ENCODE measurements at regions not wholly inside any gene's neighbourhood (a gene's known extent, or its start where the extent isn't known, plus 50 kb on each side); places are given as distances from the start of the nearest gene placed in this dataset.
"Not testable (repeated sequence)": the region's sequence is repeated elsewhere in the genome, so short reads cannot be mapped to it uniquely, and the experiment has no call there.

DNA sequence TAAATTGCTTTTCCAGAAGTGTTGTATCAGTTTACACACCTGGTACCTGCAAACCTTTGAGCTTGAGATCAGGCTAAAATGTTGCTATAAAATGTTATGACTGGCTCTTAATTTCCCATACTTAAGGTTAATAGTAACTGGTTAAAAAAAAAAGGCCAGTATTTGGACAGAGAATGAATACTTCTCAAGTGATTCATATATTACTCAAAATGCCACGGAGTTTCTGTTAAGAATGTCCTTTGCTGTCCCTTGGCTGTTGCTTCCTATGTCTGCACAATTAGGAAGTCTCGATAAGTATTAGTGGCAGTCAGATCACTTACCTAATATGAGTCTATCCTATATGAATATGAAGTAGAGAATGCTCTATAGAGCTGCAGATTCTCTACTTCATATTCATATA is 232.2 kb upstream of the IGFBP7 start:
- no peaks in the 10 kb centered on the region for H3K36me3 Mint-ChIP-seq (ENCODE audit: low read depth)
- no peak overlapping the region for H3K4me2 ChIP-seq
- no peaks in the 10 kb centered on the region for H3K9me2 ChIP-seq (ENCODE audit: insufficient read depth)
- peaks cover 17% of the 10 kb centered on the region; the same call in 2 of the 3 replicates for H3K4me1 Mint-ChIP-seq
- H3K4me3 Mint-ChIP-seq = no peak overlapping the region
- H3K9me3 Mint-ChIP-seq = no peaks in the 10 kb centered on the region
- ATAC-seq (no peak), DNase-seq (ENCODE audit: low spot score) (no peak)
- H3K27me3 Mint-ChIP-seq (ENCODE audit: insufficient read depth, low read depth, poor library complexity) = peaks cover 2% of the 10 kb centered on the region
- no peaks in the 10 kb centered on the region for H3K36me3 ChIP-seq (ENCODE audit: insufficient read depth)
- H2AFZ ChIP-seq = no peak overlapping the region
- H3K4me1 ChIP-seq (ENCODE audit: insufficient read depth) = peaks cover 18% of the 10 kb centered on the region
- no peaks in the 10 kb centered on the region for H4K20me1 ChIP-seq (replicated peaks; ENCODE audit: insufficient read depth)
- no peak overlapping the region for H3K27ac ChIP-seq (ENCODE audit: low read depth)
- no peaks in the 10 kb centered on the region for H3F3A ChIP-seq (replicated peaks; ENCODE audit: low read depth)
- H3K4me3 ChIP-seq = no peak overlapping the region
- no peaks in the 10 kb centered on the region for H3K79me2 ChIP-seq (replicated peaks; ENCODE audit: insufficient read depth)
- H3K27me3 ChIP-seq (ENCODE audit: insufficient read depth) = no peaks in the 10 kb centered on the region
- TF ChIP-seq POLR2AphosphoS5 (IDR thresholded peaks at IDR 0.05; ENCODE audit: low read depth) = no peak
- no peak overlapping the region for H3K27ac Mint-ChIP-seq

DNA sequence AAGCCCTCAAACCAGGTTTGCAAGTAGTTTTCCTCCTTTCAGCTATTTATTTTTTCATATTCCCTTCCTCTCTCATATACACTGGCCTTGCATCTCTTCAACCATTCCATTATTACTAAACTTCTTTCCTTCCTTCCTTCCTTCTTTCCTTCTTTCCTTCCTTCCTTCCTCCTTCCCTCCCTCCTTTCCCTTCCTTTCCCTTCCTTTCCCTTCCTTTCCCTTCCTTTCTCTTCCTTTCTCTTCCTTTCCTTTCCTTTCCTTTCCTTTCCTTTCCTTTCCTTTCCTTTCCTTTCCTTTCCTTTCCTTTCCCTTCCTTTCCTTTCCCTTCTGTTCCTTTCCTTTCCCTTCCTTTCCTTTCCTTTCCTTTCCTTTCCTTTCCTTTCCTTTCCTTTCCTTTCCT is 228.7 kb upstream of the IGFBP7 start:
- H3K36me3 Mint-ChIP-seq (ENCODE audit: low read depth); H3K27ac Mint-ChIP-seq; H3K9me3 Mint-ChIP-seq; H2AFZ ChIP-seq; H3K4me3 ChIP-seq; H3K4me1 Mint-ChIP-seq; H3K9me2 ChIP-seq (ENCODE audit: insufficient read depth); H3K27me3 Mint-ChIP-seq (ENCODE audit: insufficient read depth, low read depth, poor library complexity); H3K79me2 ChIP-seq (replicated peaks; ENCODE audit: insufficient read depth); H3K4me1 ChIP-seq (ENCODE audit: insufficient read depth); H3K27me3 ChIP-seq (ENCODE audit: insufficient read depth); H3K36me3 ChIP-seq (ENCODE audit: insufficient read depth); H3F3A ChIP-seq (replicated peaks; ENCODE audit: low read depth); H3K27ac ChIP-seq (ENCODE audit: low read depth); H3K4me3 Mint-ChIP-seq; DNase-seq (ENCODE audit: low spot score); H3K4me2 ChIP-seq; H4K20me1 ChIP-seq (replicated peaks; ENCODE audit: insufficient read depth); ATAC-seq: not testable (repeated sequence)

DNA sequence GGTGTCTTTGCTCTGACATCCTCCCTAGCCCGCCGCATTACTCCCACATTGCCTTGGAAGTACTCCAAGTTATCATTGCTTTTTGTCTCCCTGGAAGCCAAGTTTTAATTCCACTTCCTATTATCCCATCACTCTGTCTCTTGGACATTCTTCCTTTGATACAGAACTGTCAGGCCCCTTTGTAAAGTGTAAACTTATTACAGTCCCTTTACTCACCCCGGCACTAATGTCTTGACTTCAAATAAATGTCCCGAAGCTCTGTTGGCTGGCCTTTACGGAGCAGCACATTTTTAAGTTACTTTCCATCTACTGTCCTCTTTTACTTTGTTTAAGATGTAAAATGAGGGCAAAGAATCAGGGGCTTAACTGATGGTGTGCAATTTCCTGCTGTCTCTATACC is 223.5 kb upstream of the IGFBP7 start:
- Histone ChIP-seq H3K27me3 (ENCODE audit: insufficient read depth) (no peaks in the 10 kb centered on the region), H3K36me3 (ENCODE audit: insufficient read depth) (no peaks in the 10 kb centered on the region), H3K9me2 (ENCODE audit: insufficient read depth) (no peaks in the 10 kb centered on the region), H3K4me3 (no peak overlapping the region), H4K20me1 (replicated peaks; ENCODE audit: insufficient read depth) (no peaks in the 10 kb centered on the region), H3K27ac (ENCODE audit: low read depth) (no peak overlapping the region), H3K4me1 (ENCODE audit: insufficient read depth) (no peaks in the 10 kb centered on the region), H2AFZ (no peak overlapping the region), H3F3A (replicated peaks; ENCODE audit: low read depth) (no peaks in the 10 kb centered on the region), H3K4me2 (no peak overlapping the region), H3K79me2 (replicated peaks; ENCODE audit: insufficient read depth) (no peaks in the 10 kb centered on the region)
- no peak overlapping the region for H3K4me3 Mint-ChIP-seq
- H3K9me3 Mint-ChIP-seq = no peaks in the 10 kb centered on the region
- H3K27ac Mint-ChIP-seq = no peak overlapping the region
- ATAC-seq (no peak), DNase-seq (ENCODE audit: low spot score) (no peak)
- H3K27me3 Mint-ChIP-seq (ENCODE audit: insufficient read depth, low read depth, poor library complexity) = peaks cover 2% of the 10 kb centered on the region
- H3K36me3 Mint-ChIP-seq (ENCODE audit: low read depth) = no peaks in the 10 kb centered on the region
- H3K4me1 Mint-ChIP-seq = no peaks in the 10 kb centered on the region
- TF ChIP-seq EZH2phosphoT487 (IDR thresholded peaks at IDR 0.05; ENCODE audit: unreplicated experiment) = no peak
- no peak for TF ChIP-seq EZH2 (IDR thresholded peaks at IDR 0.05; ENCODE audit: low read depth, unreplicated experiment)
- TF ChIP-seq CREB1 (CRISPR knock-in tag; IDR thresholded peaks at IDR 0.05; ENCODE audit: low read depth) = no peak
- TF ChIP-seq ZNF462 (CRISPR knock-in tag; IDR thresholded peaks at IDR 0.05) = no peak
- no peak for TF ChIP-seq NANOG (IDR thresholded peaks at IDR 0.05; ENCODE audit: borderline replicate concordance)
- no peak for TF ChIP-seq ZNF331 (CRISPR knock-in tag; IDR thresholded peaks at IDR 0.05; ENCODE audit: low read depth)
- TF ChIP-seq ZNF114 (CRISPR knock-in tag; IDR thresholded peaks at IDR 0.05) = no peak
- no peak for TF ChIP-seq ETS1 (IDR thresholded peaks at IDR 0.05)
- TF ChIP-seq JUNB (IDR thresholded peaks at IDR 0.05; ENCODE audit: unreplicated experiment) = no peak
- TF ChIP-seq POLR2AphosphoS5 (IDR thresholded peaks at IDR 0.05; ENCODE audit: low read depth) = no peak

Measured in GM23338 (cell line).